ENCODE measurements at regions not wholly inside any gene's neighbourhood (a gene's known extent, or its start where the extent isn't known, plus 50 kb on each side); places are given as distances from the start of the nearest gene placed in this dataset.

- ATAC-seq, result no peak
Observed at GRCh38 chr2:221818616-221819320, 246.7 kb upstream of the EPHA4 start.

- ATAC-seq, result no peak
Observed at GRCh38 chr2:221817878-221818277, 245.8 kb upstream of the EPHA4 start.

- peak; percentile 56 for ATAC-seq
Observed at GRCh38 chr2:221817052-221817451, 244.9 kb upstream of the EPHA4 start.

GRCh38 chr2:221816566-221816965, 244.5 kb upstream of the EPHA4 start:
- no peak for ATAC-seq

- ATAC-seq, result no peak
Observed at GRCh38 chr2:221810650-221811049, 238.5 kb upstream of the EPHA4 start.

GRCh38 chr2:221810245-221810644, 238.1 kb upstream of the EPHA4 start:
- ATAC-seq, result no peak

- ATAC-seq, result no peak
Observed at GRCh38 chr2:221808488-221808887, 236.4 kb upstream of the EPHA4 start.

- no peak for ATAC-seq
Observed at GRCh38 chr2:221807706-221808105, 235.6 kb upstream of the EPHA4 start.

- no peak for ATAC-seq
Observed at GRCh38 chr2:221802089-221802488, 230.0 kb upstream of the EPHA4 start.

GRCh38 chr2:221792971-221793521, 220.9 kb upstream of the EPHA4 start:
- no peak for ATAC-seq

GRCh38 chr2:221791844-221792243, 219.7 kb upstream of the EPHA4 start:
- no peak for ATAC-seq

GRCh38 chr2:221787561-221787960, 215.5 kb upstream of the EPHA4 start:
- ATAC-seq, result no peak

- no peak for ATAC-seq
Observed at GRCh38 chr2:221786297-221786926, 214.3 kb upstream of the EPHA4 start.

- ATAC-seq, result peak; percentile 17
Observed at GRCh38 chr2:221780281-221780688, 208.2 kb upstream of the EPHA4 start.

- ATAC-seq, result peak; percentile 17
Observed at GRCh38 chr2:221779614-221780067, 207.5 kb upstream of the EPHA4 start.

GRCh38 chr2:221778025-221778424, 205.9 kb upstream of the EPHA4 start:
- ATAC-seq, result no peak

- no peak for ATAC-seq
Observed at GRCh38 chr2:221777119-221777518, 205.0 kb upstream of the EPHA4 start.

GRCh38 chr2:221775096-221775495, 203.0 kb upstream of the EPHA4 start:
- ATAC-seq, result no peak

GRCh38 chr2:221774136-221774535, 202.0 kb upstream of the EPHA4 start:
- no peak for ATAC-seq

- ATAC-seq, result no peak
Observed at GRCh38 chr2:221771297-221771696, 199.2 kb upstream of the EPHA4 start.

- ATAC-seq, result no peak
Observed at GRCh38 chr2:221767106-221768012, 195.3 kb upstream of the EPHA4 start.

- ATAC-seq, result no peak
Observed at GRCh38 chr2:221762496-221762895, 190.4 kb upstream of the EPHA4 start.

GRCh38 chr2:221761260-221761659, 189.2 kb upstream of the EPHA4 start:
- no peak for ATAC-seq
